ENCODE measurements at regions not wholly inside any gene's neighbourhood (a gene's known extent, or its start where the extent isn't known, plus 50 kb on each side); places are given as distances from the start of the nearest gene placed in this dataset.
"Not testable (repeated sequence)": the region's sequence is repeated elsewhere in the genome, so short reads cannot be mapped to it uniquely, and the experiment has no call there.

DNA sequence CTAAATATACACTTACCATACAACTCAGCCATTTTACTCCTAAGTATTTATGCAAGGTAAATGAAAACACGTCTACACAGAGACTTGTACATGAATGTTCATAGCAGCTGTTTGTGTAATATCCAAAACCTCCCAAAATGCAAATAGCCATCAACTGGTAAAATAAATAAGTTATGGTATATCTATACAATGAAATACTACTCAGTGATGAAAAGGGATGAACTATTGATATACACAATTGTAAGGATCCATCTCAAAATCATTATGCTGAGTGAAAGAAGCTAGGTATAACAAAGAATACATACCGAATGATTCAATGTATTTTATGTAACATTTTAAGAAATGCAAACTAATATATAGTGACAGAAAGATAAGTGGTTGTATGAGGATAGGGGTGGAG is 149.8 kb upstream of the TNFSF11 start:
- Histone ChIP-seq H3K4me1 (no peaks in the 10 kb centered on the region), H3K9me3 (no peaks in the 10 kb centered on the region), H3K4me3 (no peak overlapping the region), H3K27ac (no peak overlapping the region), H3K27me3 (no peaks in the 10 kb centered on the region), H3K36me3 (no peaks in the 10 kb centered on the region)
- intact Hi-C loops (cut with DNase I): no loop called here
- TF ChIP-seq, protein P1, sequence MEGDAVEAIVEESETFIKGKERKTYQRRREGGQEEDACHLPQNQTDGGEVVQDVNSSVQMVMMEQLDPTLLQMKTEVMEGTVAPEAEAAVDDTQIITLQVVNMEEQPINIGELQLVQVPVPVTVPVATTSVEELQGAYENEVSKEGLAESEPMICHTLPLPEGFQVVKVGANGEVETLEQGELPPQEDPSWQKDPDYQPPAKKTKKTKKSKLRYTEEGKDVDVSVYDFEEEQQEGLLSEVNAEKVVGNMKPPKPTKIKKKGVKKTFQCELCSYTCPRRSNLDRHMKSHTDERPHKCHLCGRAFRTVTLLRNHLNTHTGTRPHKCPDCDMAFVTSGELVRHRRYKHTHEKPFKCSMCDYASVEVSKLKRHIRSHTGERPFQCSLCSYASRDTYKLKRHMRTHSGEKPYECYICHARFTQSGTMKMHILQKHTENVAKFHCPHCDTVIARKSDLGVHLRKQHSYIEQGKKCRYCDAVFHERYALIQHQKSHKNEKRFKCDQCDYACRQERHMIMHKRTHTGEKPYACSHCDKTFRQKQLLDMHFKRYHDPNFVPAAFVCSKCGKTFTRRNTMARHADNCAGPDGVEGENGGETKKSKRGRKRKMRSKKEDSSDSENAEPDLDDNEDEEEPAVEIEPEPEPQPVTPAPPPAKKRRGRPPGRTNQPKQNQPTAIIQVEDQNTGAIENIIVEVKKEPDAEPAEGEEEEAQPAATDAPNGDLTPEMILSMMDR (IDR thresholded peaks at IDR 0.05): no peak
- TF ChIP-seq POLR2AphosphoS5 (IDR thresholded peaks at IDR 0.05) (no peak), POLR2A (IDR thresholded peaks at IDR 0.05) (no peak), EP300 (IDR thresholded peaks at IDR 0.05) (no peak)
- DNase-seq: no peak
- 93 to 94% methylated on average over 2 of the region's 2 CpGs for WGBS, 2 donors

DNA sequence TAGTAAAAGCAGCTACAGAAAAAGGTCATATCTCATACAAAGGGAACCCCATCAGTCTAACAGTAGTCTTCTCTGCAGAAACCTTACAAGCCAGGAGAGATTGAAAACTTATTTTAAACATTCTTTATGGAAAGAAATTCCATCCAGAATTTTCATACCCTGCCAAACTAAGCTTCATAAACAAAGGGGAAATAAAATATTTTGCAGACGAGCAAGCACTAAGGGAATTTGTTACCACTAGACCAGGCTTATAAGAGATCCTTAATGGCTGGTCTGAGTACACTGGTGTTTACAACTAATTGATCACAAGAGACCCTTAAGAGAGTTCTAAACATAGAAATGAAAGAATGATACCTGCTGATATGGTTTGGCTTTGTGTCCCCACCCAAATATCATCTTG is 128.6 kb upstream of the TNFSF11 start:
- Histone ChIP-seq H3K9me3 (peaks cover 0 to 15% (median 2%) of the 10 kb centered on the region in 4 donors), H3K4me1 (no peaks in the 10 kb centered on the region), H3K36me3 (no peaks in the 10 kb centered on the region), H3K27ac (no peak overlapping the region), H3K4me3 (no peak overlapping the region), H3K27me3 (no peaks in the 10 kb centered on the region)
- no peak for DNase-seq
- intact Hi-C loops (cut with DNase I): no loop called here
- no peak for TF ChIP-seq EP300 (IDR thresholded peaks at IDR 0.05)
- TF ChIP-seq, protein P1 (IDR thresholded peaks at IDR 0.05): no peak
- TF ChIP-seq POLR2A (IDR thresholded peaks at IDR 0.05): no peak
- no peak for TF ChIP-seq POLR2AphosphoS5 (IDR thresholded peaks at IDR 0.05)
- WGBS, 2 donors: 94 to 97% methylated on average over 1 of the region's 1 CpG

DNA sequence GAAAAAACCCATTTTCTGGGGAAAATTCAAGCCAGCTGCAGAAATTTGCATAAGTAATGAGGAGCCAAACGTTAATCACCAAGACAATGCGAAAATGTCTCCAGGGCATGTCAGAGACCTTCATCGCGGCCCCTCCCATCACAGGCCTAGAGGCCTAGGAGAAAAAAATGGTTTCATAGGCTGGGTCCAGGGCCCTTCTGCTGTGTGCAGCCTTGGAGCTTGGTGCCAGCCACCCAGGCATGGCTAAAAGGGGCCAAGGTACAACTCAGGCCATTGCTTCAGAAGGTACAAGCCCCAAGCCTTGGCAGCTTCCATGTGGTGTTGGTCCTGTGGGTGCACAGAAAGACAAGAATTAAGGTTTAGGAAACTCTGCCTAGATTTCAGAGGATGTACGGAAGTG is 127.4 kb upstream of the TNFSF11 start:
- peaks cover 0 to 15% (median 2%) of the 10 kb centered on the region in 4 donors for H3K9me3 ChIP-seq
- 94 to 95% methylated on average over 5 of the region's 5 CpGs for WGBS, 2 donors
- H3K27me3 ChIP-seq; DNase-seq; H3K4me3 ChIP-seq; H3K36me3 ChIP-seq; H3K27ac ChIP-seq; H3K4me1 ChIP-seq; intact Hi-C loops (cut with DNase I): not testable (repeated sequence)

DNA sequence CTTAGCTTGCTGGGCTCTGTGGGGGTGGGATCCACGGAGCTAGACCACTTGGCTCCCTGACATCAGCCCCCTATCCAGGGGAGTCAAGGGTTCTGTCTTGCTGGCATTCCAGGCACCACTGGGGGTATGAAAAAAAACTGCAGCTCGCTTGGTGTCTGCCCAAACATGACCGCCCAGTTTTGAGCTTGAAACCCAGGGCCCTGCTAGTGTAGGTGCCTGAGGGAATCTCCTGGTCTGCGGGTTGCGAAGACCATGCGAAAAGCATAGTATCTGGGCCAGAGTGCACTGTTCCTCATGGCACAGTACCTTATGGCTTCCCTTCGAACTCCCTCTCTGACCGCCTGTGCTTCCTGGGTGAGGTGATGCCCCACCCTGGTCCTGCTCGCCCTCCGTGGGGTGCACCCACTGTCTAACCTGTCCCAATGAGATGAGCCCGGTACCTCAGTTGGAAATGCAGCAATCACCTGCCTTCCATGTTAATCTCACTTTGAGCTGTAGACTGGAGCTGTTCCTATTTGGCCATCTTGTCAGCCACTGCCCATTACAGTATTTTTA is 120.8 kb upstream of the TNFSF11 start:
- H3K36me3 ChIP-seq: no peaks in the 10 kb centered on the region
- H3K9me3 ChIP-seq: no peaks in the 10 kb centered on the region
- H3K4me1 ChIP-seq: no peaks in the 10 kb centered on the region
- no peak overlapping the region for H3K4me3 ChIP-seq
- TF ChIP-seq POLR2A (IDR thresholded peaks at IDR 0.05) (no peak), EP300 (IDR thresholded peaks at IDR 0.05) (no peak), POLR2AphosphoS5 (IDR thresholded peaks at IDR 0.05) (no peak)
- TF ChIP-seq, protein P1 (IDR thresholded peaks at IDR 0.05): no peak
- no peaks in the 10 kb centered on the region for H3K27me3 ChIP-seq
- intact Hi-C loops (cut with DNase I): no loop called here
- no peak for DNase-seq
- 96% methylated on average over 11 of the region's 11 CpGs for WGBS, 2 donors
- H3K27ac ChIP-seq: no peak overlapping the region

DNA sequence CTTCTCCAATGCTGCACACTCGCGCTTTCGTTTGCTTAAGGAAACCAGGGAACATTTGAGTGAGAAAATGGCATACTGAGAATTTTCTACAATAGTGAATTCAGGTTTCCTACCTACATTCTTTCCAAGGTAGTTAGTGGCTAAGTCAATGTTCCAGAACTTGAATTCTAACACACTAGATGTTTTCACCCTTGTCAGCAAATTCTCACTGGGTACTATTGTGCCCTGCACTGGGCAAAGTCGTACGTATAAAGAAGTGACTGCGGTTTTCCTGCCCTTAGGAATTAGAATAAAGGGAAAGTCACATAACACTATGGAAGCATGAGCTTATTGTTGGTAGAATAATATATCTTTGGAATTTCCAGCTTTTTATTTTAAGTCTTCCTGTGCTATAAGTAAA is 119.2 kb upstream of the TNFSF11 start:
- intact Hi-C loops (cut with DNase I): no loop called here
- Histone ChIP-seq H3K27ac (no peak overlapping the region), H3K9me3 (no peaks in the 10 kb centered on the region), H3K4me1 (no peaks in the 10 kb centered on the region), H3K36me3 (no peaks in the 10 kb centered on the region), H3K27me3 (no peaks in the 10 kb centered on the region), H3K4me3 (no peak overlapping the region)
- no peak for DNase-seq
- 90 to 95% methylated on average over 6 of the region's 6 CpGs for WGBS, 2 donors
- TF ChIP-seq POLR2A (IDR thresholded peaks at IDR 0.05) (no peak), POLR2AphosphoS5 (IDR thresholded peaks at IDR 0.05) (no peak), EP300 (IDR thresholded peaks at IDR 0.05) (no peak)
- TF ChIP-seq, protein P1 (IDR thresholded peaks at IDR 0.05): no peak

All from sigmoid colon (tissue), 6 donors.